Trophoblast cell (in vitro differentiated cells and primary cell): ENCODE measurements at regions not wholly inside any gene's neighbourhood (a gene's known extent, or its start where the extent isn't known, plus 50 kb on each side); places are given as distances from the start of the nearest gene placed in this dataset.

Source experiments
- DNase-seq, 2 donors: peaks; one replicate each; pipeline ENCODE4 v3.0.0-alpha.2; 2016
- H2AFZ ChIP-seq: 2 replicates; pipeline ENCODE4 v1.6.1; 2013; ENCODE audit warnings: low read length, moderate library complexity, mild to moderate bottlenecking; ENCODE audit not compliant: insufficient read depth, poor library complexity
- H2AK5ac ChIP-seq: 2 replicates; pipeline ENCODE4 v1.6.1; 2013; ENCODE audit warnings: mild to moderate bottlenecking, low read length
- H2BK120ac ChIP-seq: 2 replicates; pipeline ENCODE4 v1.6.1; 2013; ENCODE audit warnings: low read length, mild to moderate bottlenecking, moderate library complexity; ENCODE audit not compliant: insufficient read depth, poor library complexity
- H2BK12ac ChIP-seq: 2 replicates; pipeline ENCODE4 v1.6.1; 2013; ENCODE audit warnings: mild to moderate bottlenecking, low read length, moderate library complexity
- H2BK5ac ChIP-seq: 2 replicates; pipeline ENCODE4 v1.6.1; 2013; ENCODE audit warnings: low read length, low read depth, moderate library complexity, mild to moderate bottlenecking; ENCODE audit not compliant: poor library complexity
- H3K14ac ChIP-seq: 2 replicates; pipeline ENCODE4 v1.6.1; 2013; ENCODE audit warnings: mild to moderate bottlenecking, low read length
- H3K18ac ChIP-seq: 2 replicates; pipeline ENCODE4 v1.6.1; 2013; ENCODE audit warnings: mild to moderate bottlenecking, low read length
- H3K23ac ChIP-seq: 2 replicates; pipeline ENCODE4 v1.6.1; 2013; ENCODE audit warnings: low read length
- H3K27ac ChIP-seq: 2 replicates; pipeline ENCODE4 v1.5.1; 2013; ENCODE audit warnings: low read depth, mild to moderate bottlenecking, inconsistent platforms, low read length, moderate library complexity
- H3K27me3 ChIP-seq: 2 replicates; pipeline ENCODE4 v1.6.1; 2013; ENCODE audit warnings: inconsistent platforms, mild to moderate bottlenecking, low read length, moderate library complexity; ENCODE audit not compliant: insufficient read depth
- H3K36me3 ChIP-seq, 2 experiments: 1 replicate in 1 of 2; 2 replicates in 1 of 2; pipeline ENCODE4 v1.6.1; 2013; ENCODE audit warnings: low read length in 2 of 2, mild to moderate bottlenecking in 2 of 2, moderate library complexity in 1 of 2; ENCODE audit not compliant: insufficient read depth in 2 of 2, control insufficient read depth in 1 of 2
- H3K4ac ChIP-seq: 2 replicates; pipeline ENCODE4 v1.6.1; 2013; ENCODE audit warnings: low read depth, mild to moderate bottlenecking, low read length, moderate library complexity
- H3K4me1 ChIP-seq, 2 experiments: 1 replicate in 1 of 2; 2 replicates in 1 of 2; pipeline ENCODE4 v1.6.1; 2013; ENCODE audit warnings: low read length in 2 of 2, mild to moderate bottlenecking in 2 of 2, moderate library complexity in 1 of 2; ENCODE audit not compliant: insufficient read depth in 2 of 2, control insufficient read depth in 1 of 2
- H3K4me2 ChIP-seq: 2 replicates; pipeline ENCODE4 v1.6.1; 2013; ENCODE audit warnings: inconsistent platforms, mild to moderate bottlenecking, low read length, moderate library complexity
- H3K4me3 ChIP-seq: 2 replicates; pipeline ENCODE4 v1.5.1; 2013; ENCODE audit warnings: mild to moderate bottlenecking, low read depth, low read length, inconsistent platforms
- H3K79me1 ChIP-seq: one replicate; pipeline ENCODE4 v1.6.1; 2013; ENCODE audit warnings: low read length
- H3K79me2 ChIP-seq: 2 replicates; pipeline ENCODE4 v1.6.1; 2013; ENCODE audit warnings: low read length, mild to moderate bottlenecking; ENCODE audit not compliant: control insufficient read depth, insufficient read depth, poor library complexity
- H3K9ac ChIP-seq: 2 replicates; pipeline ENCODE4 v1.6.1; 2013; ENCODE audit warnings: mild to moderate bottlenecking, low read length
- H3K9me3 ChIP-seq: 2 replicates; pipeline ENCODE4 v1.6.1; 2013; ENCODE audit warnings: low read depth, mild to moderate bottlenecking, control low read depth, inconsistent platforms, low read length; ENCODE audit not compliant: insufficient read depth
- H4K12ac ChIP-seq: 2 replicates; pipeline ENCODE4 v1.6.1; 2013; ENCODE audit warnings: low read depth, mild to moderate bottlenecking, low read length, moderate library complexity
- H4K8ac ChIP-seq: 2 replicates; pipeline ENCODE4 v1.6.1; 2013; ENCODE audit warnings: low read depth, mild to moderate bottlenecking, low read length, moderate library complexity
- H4K91ac ChIP-seq: one replicate; pipeline ENCODE4 v1.6.1; 2013; ENCODE audit warnings: low read depth, mild to moderate bottlenecking, low read length, moderate library complexity
- WGBS: extraction: QIAGEN DNeasy Blood & Tissue Kit; methylation state at CpG from one replicate; pipeline ENCODE4 v1.1.7; 2013; ENCODE audit warnings: missing lambda C conversion rate; ENCODE audit not compliant: insufficient read length, insufficient coverage; ENCODE audit errors: extremely low coverage; 5-methylcytosine and 5-hydroxymethylcytosine counted together

GRCh38 chr9:18350995-18351595 is 122.9 kb upstream of the ADAMTSL1 start:
- Histone ChIP-seq H3K9ac (no peak overlapping the region), H3K79me1 (no peaks in the 10 kb centered on the region), H4K91ac (no peak overlapping the region), H2BK120ac (no peak overlapping the region), H3K79me2 (no peaks in the 10 kb centered on the region), H3K27ac (no peak overlapping the region), H3K4me2 (no peak overlapping the region), H2AK5ac (no peak overlapping the region), H3K4ac (no peak overlapping the region), H3K4me3 (no peak overlapping the region), H4K8ac (no peak overlapping the region), H2BK5ac (no peak overlapping the region), H3K27me3 (no peaks in the 10 kb centered on the region), H2AFZ (no peak overlapping the region), H2BK12ac (no peak overlapping the region), H3K9me3 (no peaks in the 10 kb centered on the region), H3K36me3 (no peaks in the 10 kb centered on the region), H3K23ac (no peak overlapping the region), H4K12ac (no peak overlapping the region), H3K18ac (no peak overlapping the region), H3K4me1 (peaks cover 0 to 1% of the 10 kb centered on the region in 2 experiments), H3K14ac (no peak overlapping the region)
- no peak for DNase-seq
- no CpG with 5 or more reads among the region's 4 CpGs for WGBS

GRCh38 chr9:18352711-18353110 is 121.2 kb upstream of the ADAMTSL1 start:
- Histone ChIP-seq H3K79me1 (no peaks in the 10 kb centered on the region), H2AK5ac (no peak overlapping the region), H3K23ac (no peak overlapping the region), H3K14ac (no peak overlapping the region), H2BK120ac (no peak overlapping the region), H3K4me2 (no peak overlapping the region), H3K18ac (no peak overlapping the region), H4K12ac (no peak overlapping the region), H3K4ac (no peak overlapping the region), H2AFZ (no peak overlapping the region), H3K27me3 (no peaks in the 10 kb centered on the region), H3K27ac (no peak overlapping the region), H3K4me3 (no peak overlapping the region), H3K9me3 (no peaks in the 10 kb centered on the region), H2BK5ac (no peak overlapping the region), H3K79me2 (no peaks in the 10 kb centered on the region), H3K36me3 (no peaks in the 10 kb centered on the region), H4K91ac (no peak overlapping the region), H3K9ac (no peak overlapping the region), H3K4me1 (peaks cover 0 to 1% of the 10 kb centered on the region in 2 experiments), H2BK12ac (no peak overlapping the region), H4K8ac (no peak overlapping the region)
- WGBS: no CpG with 5 or more reads among the region's 3 CpGs
- DNase-seq: no peak

GRCh38 chr9:18353473-18353872 is 120.5 kb upstream of the ADAMTSL1 start:
- no peaks in the 10 kb centered on the region for H3K79me2 ChIP-seq
- no peak overlapping the region for H3K4ac ChIP-seq
- no peak overlapping the region for H2AK5ac ChIP-seq
- no peak overlapping the region for H2AFZ ChIP-seq
- H3K79me1 ChIP-seq: no peaks in the 10 kb centered on the region
- H3K4me3 ChIP-seq: no peak overlapping the region
- H4K12ac ChIP-seq: no peak overlapping the region
- H3K36me3 ChIP-seq: no peaks in the 10 kb centered on the region
- peaks cover 0 to 1% of the 10 kb centered on the region in 2 experiments for H3K4me1 ChIP-seq
- no peak overlapping the region for H3K23ac ChIP-seq
- H2BK12ac ChIP-seq: no peak overlapping the region
- H4K8ac ChIP-seq: no peak overlapping the region
- no peak overlapping the region for H3K27ac ChIP-seq
- no peak overlapping the region for H2BK5ac ChIP-seq
- no peaks in the 10 kb centered on the region for H3K27me3 ChIP-seq
- no peak overlapping the region for H3K4me2 ChIP-seq
- H4K91ac ChIP-seq: no peak overlapping the region
- DNase-seq: no peak
- H3K14ac ChIP-seq: no peak overlapping the region
- H3K18ac ChIP-seq: no peak overlapping the region
- no peak overlapping the region for H3K9ac ChIP-seq
- no peaks in the 10 kb centered on the region for H3K9me3 ChIP-seq
- H2BK120ac ChIP-seq: no peak overlapping the region

GRCh38 chr9:18357321-18357720 is 116.6 kb upstream of the ADAMTSL1 start:
- Histone ChIP-seq H3K14ac (no peak overlapping the region), H3K4me3 (no peak overlapping the region), H3K18ac (no peak overlapping the region), H3K9me3 (no peaks in the 10 kb centered on the region), H3K4me1 (no peaks in the 10 kb centered on the region), H3K36me3 (no peaks in the 10 kb centered on the region), H3K4ac (no peak overlapping the region), H2BK12ac (no peak overlapping the region), H4K8ac (no peak overlapping the region), H3K23ac (no peak overlapping the region), H2BK120ac (no peak overlapping the region), H3K27me3 (no peaks in the 10 kb centered on the region), H2BK5ac (no peak overlapping the region), H4K12ac (no peak overlapping the region), H2AK5ac (no peak overlapping the region), H3K9ac (no peak overlapping the region), H2AFZ (no peak overlapping the region), H3K4me2 (no peak overlapping the region), H3K79me2 (no peaks in the 10 kb centered on the region), H3K27ac (no peak overlapping the region), H4K91ac (no peak overlapping the region), H3K79me1 (no peaks in the 10 kb centered on the region)
- no peak for DNase-seq
- no CpG with 5 or more reads among the region's 1 CpG for WGBS
